IMR-90 (cell line): ENCODE measurements at regions not wholly inside any gene's neighbourhood (a gene's known extent, or its start where the extent isn't known, plus 50 kb on each side); places are given as distances from the start of the nearest gene placed in this dataset.

Experiments used
- ATAC-seq: fragments of 200-7000 bp; cut with Tn5 transposase; 2 replicates; pipeline ENCODE4 v1.9.1; 2020; ENCODE audit warnings: low read depth, mild to moderate bottlenecking, moderate library complexity
- BruUV-seq: library from RNA; stranded (reverse); fragments of 400-500 nt; replicated peaks from 2 replicates; lab custom pipeline; 2021; lab: Mats Ljungman, UMichigan
- CTCF ChIA-PET: fragments of 300-600 bp; formaldehyde crosslinking; extraction: SDS; loops from one replicate; lab custom pipeline; 2021; ENCODE audit warnings: antibody characterized with exemption; lab: Yijun Ruan, JAX
- POLR2A ChIA-PET: fragments of 300-600 bp; sonication (Branson Sonifier 250); formaldehyde crosslinking; loops from one replicate; lab custom pipeline; 2022; ENCODE audit warnings: antibody characterized with exemption; ENCODE audit not compliant: unreplicated experiment; lab: Charles Lee
- DNase-seq: peaks from one replicate; pipeline ENCODE4 v3.0.0; 2013
- H2AFZ ChIP-seq: replicated peaks from 2 replicates; pipeline ENCODE3; 2013; ENCODE audit warnings: low read length, mild to moderate bottlenecking; ENCODE audit not compliant: poor library complexity
- H2AK5ac ChIP-seq: 2 replicates; pipeline ENCODE4 v1.6.1; 2013; ENCODE audit warnings: low read depth, low read length, inconsistent platforms
- H2AK9ac ChIP-seq: replicated peaks from 2 replicates; pipeline ENCODE3; 2013; ENCODE audit warnings: mild to moderate bottlenecking, low read depth, low read length, moderate library complexity; ENCODE audit not compliant: poor library complexity
- H2BK120ac ChIP-seq: 2 replicates; pipeline ENCODE4 v1.6.1; 2013; ENCODE audit warnings: low read depth, low read length, inconsistent platforms
- H2BK15ac ChIP-seq: 3 replicates; pipeline ENCODE4 v1.6.1; 2013; ENCODE audit warnings: low read depth, low read length, inconsistent platforms
- H2BK20ac ChIP-seq: 2 replicates; pipeline ENCODE4 v1.6.1; 2013; ENCODE audit warnings: low read depth, mild to moderate bottlenecking, inconsistent platforms, low read length, moderate library complexity
- H2BK5ac ChIP-seq: 2 replicates; pipeline ENCODE4 v1.6.1; 2013; ENCODE audit warnings: mild to moderate bottlenecking, low read depth, low read length, inconsistent platforms; ENCODE audit not compliant: poor library complexity, severe bottlenecking
- H3K14ac ChIP-seq: replicated peaks from 2 replicates; pipeline ENCODE4 v1.6.1; 2013; ENCODE audit warnings: low read depth, low read length, inconsistent platforms
- H3K18ac ChIP-seq: 2 replicates; pipeline ENCODE4 v1.6.1; 2013; ENCODE audit warnings: low read depth, low read length, control low read depth
- H3K23ac ChIP-seq: 2 replicates; pipeline ENCODE4 v1.6.1; 2013; ENCODE audit warnings: low read depth, low read length, inconsistent platforms
- H3K27ac ChIP-seq: 2 replicates; pipeline ENCODE4 v1.5.1; 2013; ENCODE audit warnings: mild to moderate bottlenecking, control low read depth, low read length; ENCODE audit not compliant: insufficient read depth
- H3K27me3 ChIP-seq: 2 replicates; pipeline ENCODE4 v1.6.1; 2013; ENCODE audit warnings: low read length; ENCODE audit not compliant: control insufficient read depth, insufficient read depth
- H3K36me3 ChIP-seq: 2 replicates; pipeline ENCODE4 v1.6.1; 2013; ENCODE audit warnings: low read length, mixed read lengths; ENCODE audit not compliant: control insufficient read depth, insufficient read depth
- H3K4ac ChIP-seq: 2 replicates; pipeline ENCODE4 v1.6.1; 2013; ENCODE audit warnings: low read depth, low read length, inconsistent platforms
- H3K4me1 ChIP-seq: 2 replicates; pipeline ENCODE4 v1.6.1; 2013; ENCODE audit warnings: low read length, mixed read lengths; ENCODE audit not compliant: control insufficient read depth, insufficient read depth
- H3K4me2 ChIP-seq: 2 replicates; pipeline ENCODE4 v1.6.1; 2013; ENCODE audit warnings: low read depth, mild to moderate bottlenecking, control low read depth, low read length, moderate library complexity
- H3K4me3 ChIP-seq: 2 replicates; pipeline ENCODE4 v1.5.1; 2013; ENCODE audit warnings: low read depth, mild to moderate bottlenecking, control low read depth, low read length, moderate library complexity; ENCODE audit not compliant: insufficient read depth
- H3K56ac ChIP-seq: 2 replicates; pipeline ENCODE4 v1.6.1; 2013; ENCODE audit warnings: low read length, inconsistent platforms; ENCODE audit not compliant: insufficient read depth; ENCODE audit errors: extremely low read depth
- H3K79me1 ChIP-seq, 2 experiments: 2 replicates each; pipeline ENCODE4 v1.6.1; 2013; ENCODE audit warnings: low read length in 2 of 2, inconsistent platforms in 1 of 2, low read depth in 1 of 2
- H3K9ac ChIP-seq: 2 replicates; pipeline ENCODE4 v1.6.1; 2013; ENCODE audit warnings: low read depth, low read length, control low read depth
- H3K9me1 ChIP-seq: 2 replicates; pipeline ENCODE4 v1.6.1; 2013; ENCODE audit warnings: low read length, inconsistent platforms; ENCODE audit not compliant: insufficient read depth
- H3K9me3 ChIP-seq: 2 replicates; pipeline ENCODE4 v1.6.1; 2013; ENCODE audit warnings: low read length; ENCODE audit not compliant: control insufficient read depth, insufficient read depth
- H4K20me1 ChIP-seq: 2 replicates; pipeline ENCODE4 v1.6.1; 2013; ENCODE audit warnings: low read length, inconsistent platforms; ENCODE audit not compliant: insufficient read depth
- H4K5ac ChIP-seq: 2 replicates; pipeline ENCODE4 v1.6.1; 2013; ENCODE audit warnings: mild to moderate bottlenecking, low read depth, low read length, control low read depth
- H4K8ac ChIP-seq, 2 experiments: 2 replicates each; pipeline ENCODE4 v1.6.1; 2013; ENCODE audit warnings: low read depth in 2 of 2, low read length in 2 of 2, control low read depth in 1 of 2, inconsistent platforms in 1 of 2
- H4K91ac ChIP-seq: 2 replicates; pipeline ENCODE4 v1.6.1; 2013; ENCODE audit warnings: low read depth, low read length, inconsistent platforms; ENCODE audit not compliant: insufficient read depth
- BHLHE40 ChIP-seq: fragments of 150-350 bp; IDR thresholded peaks from 2 replicates; pipeline ENCODE4 v1.6.1; 2016; ENCODE audit warnings: mild to moderate bottlenecking, low read depth, low read length
- CEBPB ChIP-seq: IDR thresholded peaks from 2 replicates; pipeline ENCODE4 v1.6.1; 2012; ENCODE audit warnings: low read depth, low read length, improper control_type of control experiment
- CHD1 ChIP-seq: IDR thresholded peaks from 2 replicates; pipeline ENCODE4 v1.6.1; 2012; ENCODE audit warnings: low read depth, low read length, improper control_type of control experiment
- CTCF ChIP-seq: conservative IDR thresholded peaks from 2 replicates; pipeline ENCODE4 v1.5.1; 2012; ENCODE audit warnings: mild to moderate bottlenecking, low read depth, low read length, improper control_type of control experiment
- ELK1 ChIP-seq: fragments of 150-350 bp; IDR thresholded peaks from 2 replicates; pipeline ENCODE4 v1.6.1; 2016; ENCODE audit warnings: low read depth, mild to moderate bottlenecking, low read length, moderate library complexity, borderline replicate concordance
- FOS ChIP-seq: fragments of 150-350 bp; IDR thresholded peaks from 2 replicates; pipeline ENCODE4 v1.6.1; 2016; ENCODE audit warnings: low read depth, low read length
- MAFK ChIP-seq: IDR thresholded peaks from 2 replicates; pipeline ENCODE4 v1.6.1; 2012; ENCODE audit warnings: low read depth, low read length, improper control_type of control experiment
- MAZ ChIP-seq: IDR thresholded peaks from 2 replicates; pipeline ENCODE4 v1.6.1; 2012; ENCODE audit warnings: low read depth, mild to moderate bottlenecking, low read length, improper control_type of control experiment, moderate library complexity, borderline replicate concordance
- MXI1 ChIP-seq: IDR thresholded peaks from 2 replicates; pipeline ENCODE4 v1.6.1; 2012; ENCODE audit warnings: low read depth, mild to moderate bottlenecking, low read length, moderate library complexity, borderline replicate concordance
- NFE2L2 ChIP-seq: fragments of 150-350 bp; IDR thresholded peaks from 2 replicates; pipeline ENCODE4 v1.6.1; 2016; ENCODE audit warnings: low read depth, mild to moderate bottlenecking, low read length
- POLR2A ChIP-seq: IDR thresholded peaks from 2 replicates; pipeline ENCODE4 v1.6.1; 2012; ENCODE audit warnings: mild to moderate bottlenecking, low read depth, low read length
- RAD21 ChIP-seq: IDR thresholded peaks from 2 replicates; pipeline ENCODE4 v1.6.1; 2012; ENCODE audit warnings: low read length, improper control_type of control experiment
- RCOR1 ChIP-seq: IDR thresholded peaks from 2 replicates; pipeline ENCODE4 v1.6.1; 2012; ENCODE audit warnings: mild to moderate bottlenecking, low read length, improper control_type of control experiment; ENCODE audit not compliant: insufficient replicate concordance
- RFX5 ChIP-seq: IDR thresholded peaks from 2 replicates; pipeline ENCODE4 v1.8.0; 2012; ENCODE audit warnings: low read depth, mild to moderate bottlenecking, low read length, moderate library complexity
- SMC3 ChIP-seq: fragments of 150-350 bp; IDR thresholded peaks from 2 replicates; pipeline ENCODE4 v1.6.1; 2016; ENCODE audit warnings: low read depth, mild to moderate bottlenecking, antibody characterized with exemption, low read length, moderate library complexity
- USF2 ChIP-seq: fragments of 150-350 bp; IDR thresholded peaks from 2 replicates; pipeline ENCODE4 v1.6.1; 2017; ENCODE audit warnings: mild to moderate bottlenecking, antibody characterized with exemption, low read length, low read depth
- dilution Hi-C: fragments of 300-500 bp; cut with HindIII; formaldehyde crosslinking; loops from one replicate; pipeline ENCODE4 v1.14.3; 2018; ENCODE audit warnings: low sequenced_read_pairs; ENCODE audit not compliant: unreplicated experiment
- in situ Hi-C: fragments of 300-500 bp; cut with MboI; formaldehyde crosslinking; loops from 3 replicates; pipeline ENCODE4 v1.14.3; 2019; ENCODE audit warnings: low sequenced_read_pairs, inconsistent platforms, mixed read lengths
- intact Hi-C: fragments of 100-400 bp; cut with micrococcal nuclease; formaldehyde crosslinking; loops from 2 replicates; pipeline ENCODE4 v1.10.0; 2022

GRCh38 chr3:117565777-117566176, 856.2 kb downstream of the TUSC7 start:
- H3K18ac ChIP-seq = no peak overlapping the region
- no peaks in the 10 kb centered on the region for H3K9me3 ChIP-seq
- H3K4ac ChIP-seq = no peak overlapping the region
- H3K36me3 ChIP-seq = no peaks in the 10 kb centered on the region
- H3K4me3 ChIP-seq = no peak overlapping the region
- no peak overlapping the region for H4K91ac ChIP-seq
- H2BK20ac ChIP-seq = no peak overlapping the region
- H4K20me1 ChIP-seq = no peaks in the 10 kb centered on the region
- no peak for DNase-seq
- H4K8ac ChIP-seq = no peak overlapping the region
- no peak overlapping the region for H2AK5ac ChIP-seq
- H3K4me2 ChIP-seq = no peak overlapping the region
- H3K79me1 ChIP-seq = no peaks in the 10 kb centered on the region; a peak in 1 of 4 replicates
- H3K56ac ChIP-seq = no peak overlapping the region
- intact Hi-C loops = no loop called here
- CTCF ChIA-PET = interaction anchor here (0.6 kb wide), 1 partner anchor 15 kb away, joined by 7 read pairs; no protein-coding TSS in a partner anchor
- peaks cover 9% of the 10 kb centered on the region for H3K4me1 ChIP-seq
- no peak overlapping the region for H2AFZ ChIP-seq
- H2BK15ac ChIP-seq = no peak overlapping the region
- H2BK120ac ChIP-seq = no peak overlapping the region
- in situ Hi-C loops = no loop called here
- no peaks in the 10 kb centered on the region for H3K27me3 ChIP-seq
- H2AK9ac ChIP-seq = no peak overlapping the region
- no peak overlapping the region for H3K27ac ChIP-seq
- H3K14ac ChIP-seq = no peak overlapping the region
- H3K23ac ChIP-seq = no peak overlapping the region
- dilution Hi-C loops = no loop called here
- no peak for ATAC-seq
- H4K5ac ChIP-seq = no peak overlapping the region
- H3K9me1 ChIP-seq = no peaks in the 10 kb centered on the region
- no peak overlapping the region for H2BK5ac ChIP-seq
- no peak overlapping the region for H3K9ac ChIP-seq
- POLR2A ChIA-PET = no interaction called here
- BruUV-seq = no TSS peak
- TF ChIP-seq RCOR1 = no peak
- TF ChIP-seq MAZ = no peak
- TF ChIP-seq CEBPB = no peak
- TF ChIP-seq USF2 = no peak
- TF ChIP-seq POLR2A = no peak
- no peak for TF ChIP-seq ELK1
- no peak for TF ChIP-seq NFE2L2
- no peak for TF ChIP-seq MAFK
- no peak for TF ChIP-seq FOS
- no peak for TF ChIP-seq CTCF
- TF ChIP-seq RAD21 = no peak
- TF ChIP-seq MXI1 = no peak
- no peak for TF ChIP-seq CHD1
- no peak for TF ChIP-seq RFX5
- no peak for TF ChIP-seq BHLHE40
- no peak for TF ChIP-seq SMC3
